Left ventricle myocardium inferior (tissue), 1 donor: ENCODE measurements at regions not wholly inside any gene's neighbourhood (a gene's known extent, or its start where the extent isn't known, plus 50 kb on each side); places are given as distances from the start of the nearest gene placed in this dataset.

Experiments
- DNase-seq: peaks from one replicate; pipeline ENCODE4 v3.0.0-alpha.2; 2020
- H3K27ac ChIP-seq: fragments of 200-600 bp; replicated peaks from 2 replicates; pipeline ENCODE4 v1.8.0; 2021
- H3K27me3 ChIP-seq: fragments of 200-600 bp; 2 replicates; pipeline ENCODE4 v1.8.0; 2021; ENCODE audit warnings: low read depth
- H3K36me3 ChIP-seq: fragments of 200-600 bp; 2 replicates; pipeline ENCODE4 v1.8.0; 2021
- H3K4me1 ChIP-seq: fragments of 200-600 bp; 2 replicates; pipeline ENCODE4 v1.8.0; 2021
- H3K4me3 ChIP-seq: fragments of 200-600 bp; 2 replicates; pipeline ENCODE4 v1.8.0; 2021; ENCODE audit warnings: mild to moderate bottlenecking, moderate library complexity
- H3K9me3 ChIP-seq: fragments of 200-600 bp; replicated peaks from 2 replicates; pipeline ENCODE4 v1.8.0; 2021
- intact Hi-C: fragments of 100-400 bp; cut with micrococcal nuclease; formaldehyde crosslinking; loops from one replicate; pipeline ENCODE4 v1.11.0; 2022
- TF ChIP-seq, protein P1 (sequence below): fragments of 200-600 bp; IDR thresholded peaks from 2 replicates; pipeline ENCODE4 v1.8.0; 2021; ENCODE audit warnings: antibody characterized with exemption, mild to moderate bottlenecking, borderline replicate concordance
- donor health status: DM: no; HTN: yes; CAD: no; lungs with severe emphysema.

GRCh38 chr11:31870609-31871309 is 59.6 kb upstream of the PAX6 start:
- no peaks in the 10 kb centered on the region for H3K36me3 ChIP-seq
- H3K9me3 ChIP-seq: no peaks in the 10 kb centered on the region
- peaks cover 83% of the 10 kb centered on the region for H3K27me3 ChIP-seq
- DNase-seq: peak; percentile 19
- TF ChIP-seq, protein P1, sequence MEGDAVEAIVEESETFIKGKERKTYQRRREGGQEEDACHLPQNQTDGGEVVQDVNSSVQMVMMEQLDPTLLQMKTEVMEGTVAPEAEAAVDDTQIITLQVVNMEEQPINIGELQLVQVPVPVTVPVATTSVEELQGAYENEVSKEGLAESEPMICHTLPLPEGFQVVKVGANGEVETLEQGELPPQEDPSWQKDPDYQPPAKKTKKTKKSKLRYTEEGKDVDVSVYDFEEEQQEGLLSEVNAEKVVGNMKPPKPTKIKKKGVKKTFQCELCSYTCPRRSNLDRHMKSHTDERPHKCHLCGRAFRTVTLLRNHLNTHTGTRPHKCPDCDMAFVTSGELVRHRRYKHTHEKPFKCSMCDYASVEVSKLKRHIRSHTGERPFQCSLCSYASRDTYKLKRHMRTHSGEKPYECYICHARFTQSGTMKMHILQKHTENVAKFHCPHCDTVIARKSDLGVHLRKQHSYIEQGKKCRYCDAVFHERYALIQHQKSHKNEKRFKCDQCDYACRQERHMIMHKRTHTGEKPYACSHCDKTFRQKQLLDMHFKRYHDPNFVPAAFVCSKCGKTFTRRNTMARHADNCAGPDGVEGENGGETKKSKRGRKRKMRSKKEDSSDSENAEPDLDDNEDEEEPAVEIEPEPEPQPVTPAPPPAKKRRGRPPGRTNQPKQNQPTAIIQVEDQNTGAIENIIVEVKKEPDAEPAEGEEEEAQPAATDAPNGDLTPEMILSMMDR: peak; percentile 74
- no peak overlapping the region for H3K4me3 ChIP-seq
- H3K4me1 ChIP-seq: no peaks in the 10 kb centered on the region
- no peak overlapping the region for H3K27ac ChIP-seq
- intact Hi-C loops: no loop called here

DNA sequence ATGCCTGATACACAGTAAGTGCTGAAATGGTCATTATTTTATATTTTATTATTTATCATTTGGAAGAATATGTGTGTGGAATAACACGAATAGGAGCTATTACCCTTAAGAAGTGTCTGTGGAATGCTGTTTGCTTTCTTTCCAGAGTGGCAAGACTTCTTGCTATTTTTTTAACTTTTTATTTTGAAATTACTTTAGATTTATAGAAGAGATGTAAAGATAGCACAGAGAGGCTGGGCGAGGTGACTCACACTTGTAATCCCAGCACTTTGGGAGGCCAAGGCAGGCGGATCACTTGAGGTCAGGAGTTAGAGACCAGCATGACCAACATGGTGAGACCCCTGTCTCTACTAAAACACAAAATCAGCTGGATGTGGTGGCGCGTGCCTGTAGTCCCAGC is 58.9 kb upstream of the PAX6 start:
- no peak overlapping the region for H3K27ac ChIP-seq
- TF ChIP-seq, protein P1: no peak
- intact Hi-C loops: loop anchor here (10.0 kb wide), 1 partner anchor 385 kb away; no protein-coding TSS in a partner anchor
- H3K27me3 ChIP-seq: peaks cover 88% of the 10 kb centered on the region
- H3K36me3 ChIP-seq: no peaks in the 10 kb centered on the region
- H3K9me3 ChIP-seq: no peaks in the 10 kb centered on the region
- H3K4me3 ChIP-seq: no peak overlapping the region
- no peaks in the 10 kb centered on the region for H3K4me1 ChIP-seq
- DNase-seq: no peak

DNA sequence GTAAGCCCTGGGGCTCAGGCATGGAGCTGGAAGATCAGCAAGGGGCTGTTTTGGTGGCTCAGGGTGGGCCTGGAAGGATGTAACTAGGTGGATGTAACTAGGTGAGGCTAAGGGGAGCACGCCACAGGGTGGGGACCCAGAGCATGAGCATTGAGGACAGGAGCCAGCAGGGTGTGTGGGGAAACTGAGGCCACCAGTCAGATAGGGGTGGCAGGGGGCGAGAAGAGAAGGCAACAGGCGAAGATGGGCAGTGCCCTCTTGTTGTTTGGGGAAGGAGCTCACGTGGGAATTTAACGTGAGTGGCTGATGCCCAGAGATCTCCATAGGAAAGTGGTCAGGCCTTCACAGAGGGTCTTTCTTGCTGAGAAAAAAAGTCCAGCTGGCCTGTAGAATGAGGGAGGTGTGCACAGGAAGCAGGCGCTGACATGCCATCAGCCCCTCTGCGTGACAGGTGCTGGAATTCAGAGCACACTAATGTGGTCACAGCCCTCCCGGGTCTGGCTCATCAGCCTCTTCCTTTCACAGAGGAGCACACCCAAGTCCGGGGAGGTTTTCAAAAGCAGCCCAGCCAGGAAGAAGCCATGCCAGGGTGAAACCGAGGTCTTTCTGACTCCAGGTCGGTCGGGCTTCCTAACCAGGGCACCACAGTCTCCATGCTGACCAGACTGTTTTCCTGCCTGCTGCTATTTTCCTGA is 54.6 kb upstream of the PAX6 start:
- peaks cover 84% of the 10 kb centered on the region for H3K27me3 ChIP-seq
- no peaks in the 10 kb centered on the region for H3K36me3 ChIP-seq
- DNase-seq: no peak
- intact Hi-C loops: loop anchor here (10.0 kb wide), 1 partner anchor 381 kb away; no protein-coding TSS in a partner anchor
- TF ChIP-seq, protein P1: no peak
- H3K4me1 ChIP-seq: no peaks in the 10 kb centered on the region
- H3K27ac ChIP-seq: no peak overlapping the region
- no peak overlapping the region for H3K4me3 ChIP-seq
- no peaks in the 10 kb centered on the region for H3K9me3 ChIP-seq

DNA sequence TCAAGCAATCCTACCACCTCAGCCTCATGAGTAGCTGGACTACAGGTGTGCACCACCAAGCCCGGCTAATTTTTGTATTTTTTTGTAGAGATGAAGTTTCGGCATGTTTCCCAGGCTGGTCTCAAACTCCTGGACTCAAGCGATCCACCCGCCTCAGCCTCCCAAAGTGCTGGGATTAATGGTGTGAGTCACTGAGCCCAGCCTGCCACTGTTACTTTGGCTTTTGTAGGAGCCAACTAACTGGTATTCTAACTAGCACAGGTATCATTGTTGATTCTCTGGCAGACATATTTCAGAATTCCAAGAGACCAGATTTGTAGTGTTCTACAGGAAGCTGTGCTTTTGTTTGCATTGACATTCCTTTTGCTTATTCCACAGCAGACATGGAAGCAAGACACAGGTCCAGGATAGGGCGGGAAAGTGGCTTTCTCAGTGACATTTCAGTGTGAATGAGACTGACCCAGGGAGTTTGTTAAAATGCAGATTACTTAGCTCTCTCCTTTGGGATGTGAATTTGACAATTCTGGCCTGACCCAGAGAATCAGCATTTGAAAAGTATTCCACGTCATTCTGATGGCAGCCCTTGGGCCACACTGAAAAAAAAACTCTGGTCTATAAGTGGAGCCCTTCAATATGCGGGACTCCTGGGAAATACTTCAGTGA is 52.2 kb upstream of the PAX6 start:
- Histone ChIP-seq H3K4me3 (no peak overlapping the region), H3K36me3 (no peaks in the 10 kb centered on the region), H3K27ac (no peak overlapping the region), H3K27me3 (peaks cover 67% of the 10 kb centered on the region), H3K4me1 (no peaks in the 10 kb centered on the region), H3K9me3 (no peaks in the 10 kb centered on the region)
- intact Hi-C loops: loop anchor here (10.0 kb wide), 1 partner anchor 378 kb away; no protein-coding TSS in a partner anchor
- TF ChIP-seq, protein P1: no peak
- no peak for DNase-seq

- TF ChIP-seq, protein P1: no peak
- Histone ChIP-seq H3K27ac (no peak overlapping the region), H3K36me3 (no peaks in the 10 kb centered on the region), H3K4me1 (no peaks in the 10 kb centered on the region), H3K9me3 (no peaks in the 10 kb centered on the region), H3K27me3 (peaks cover 55% of the 10 kb centered on the region), H3K4me3 (no peak overlapping the region)
- intact Hi-C loops: loop anchor here (10.0 kb wide), 1 partner anchor 376 kb away; no protein-coding TSS in a partner anchor
- no peak for DNase-seq
Observed at GRCh38 chr11:31861011-31861410, 49.9 kb upstream of the PAX6 start.
